OCI-LY7 (cell line): ENCODE measurements at regions not wholly inside any gene's neighbourhood (a gene's known extent, or its start where the extent isn't known, plus 50 kb on each side); places are given as distances from the start of the nearest gene placed in this dataset.

Source experiments
- BruUV-seq: library from RNA; stranded (reverse); fragments of 400-500 nt; replicated peaks from 2 replicates; lab custom pipeline; 2021; lab: Mats Ljungman, UMichigan
- CTCF ChIA-PET: fragments of 300-600 bp; sonication (Branson Sonifier 250); formaldehyde crosslinking; loops from one replicate; lab custom pipeline; 2022; ENCODE audit warnings: antibody characterized with exemption; ENCODE audit not compliant: unreplicated experiment; lab: Charles Lee
- POLR2A ChIA-PET: fragments of 300-600 bp; sonication (Branson Sonifier 250); formaldehyde crosslinking; loops from one replicate; lab custom pipeline; 2022; ENCODE audit warnings: antibody characterized with exemption; lab: Charles Lee
- DNase-seq: peaks from one replicate; pipeline ENCODE4 v3.0.0-alpha.2; 2015; ENCODE audit warnings: low spot score
- H2AFZ ChIP-seq: fragments of 200-600 bp; sonication (generic), shearing (Covaris generic); 2 replicates; pipeline ENCODE4 v1.6.1; 2014; ENCODE audit warnings: mild to moderate bottlenecking, antibody characterized with exemption, low read length, moderate library complexity
- H3K27ac ChIP-seq: fragments of 200-600 bp; sonication (generic); 2 replicates; pipeline ENCODE4 v1.5.1; 2014; ENCODE audit warnings: mixed run types, low read depth, mild to moderate bottlenecking, moderate library complexity, low read length, inconsistent platforms; ENCODE audit not compliant: poor library complexity, severe bottlenecking
- H3K36me3 ChIP-seq: fragments of 200-600 bp; sonication (generic); 2 replicates; pipeline ENCODE4 v1.6.1; 2014; ENCODE audit warnings: mild to moderate bottlenecking, antibody characterized with exemption, low read length, moderate library complexity, mixed read lengths; ENCODE audit not compliant: insufficient read depth
- H3K4me1 ChIP-seq: fragments of 200-600 bp; sonication (generic); 2 replicates; pipeline ENCODE4 v1.5.1; 2014; ENCODE audit warnings: mild to moderate bottlenecking, low read length; ENCODE audit not compliant: insufficient read depth, poor library complexity, severe bottlenecking
- H3K4me2 ChIP-seq: fragments of 200-600 bp; sonication (generic); 2 replicates; pipeline ENCODE4 v1.6.1; 2014; ENCODE audit warnings: mild to moderate bottlenecking, low read length
- H3K4me3 ChIP-seq: fragments of 200-600 bp; sonication (generic); 2 replicates; pipeline ENCODE4 v1.5.1; 2014; ENCODE audit warnings: mild to moderate bottlenecking, low read depth, low read length; ENCODE audit not compliant: poor library complexity, severe bottlenecking
- H3K79me2 ChIP-seq: fragments of 200-600 bp; sonication (generic); 2 replicates; pipeline ENCODE4 v1.6.1; 2016; ENCODE audit warnings: low read depth, mild to moderate bottlenecking, low read length, moderate library complexity, mixed read lengths; ENCODE audit not compliant: insufficient read depth
- H3K9me2 ChIP-seq: fragments of 200-600 bp; sonication (generic); 2 replicates; pipeline ENCODE4 v1.6.1; 2016; ENCODE audit warnings: mild to moderate bottlenecking, low read length, mixed read lengths; ENCODE audit not compliant: insufficient read depth
- H3K9me3 ChIP-seq: fragments of 200-600 bp; sonication (generic); 2 replicates; pipeline ENCODE4 v1.6.1; 2014; ENCODE audit warnings: mild to moderate bottlenecking, mixed run types, low read length, mixed read lengths
- H4K20me1 ChIP-seq: fragments of 200-600 bp; sonication (generic); 2 replicates; pipeline ENCODE4 v1.6.1; 2014; ENCODE audit warnings: mild to moderate bottlenecking, antibody characterized with exemption, low read length, moderate library complexity, mixed read lengths; ENCODE audit not compliant: insufficient read depth
- CTCF ChIP-seq: fragments of 200-600 bp; sonication (generic); conservative IDR thresholded peaks from 2 replicates; pipeline ENCODE4 v1.5.1; 2014; ENCODE audit warnings: mild to moderate bottlenecking, antibody characterized with exemption, low read length, moderate library complexity, mixed read lengths
- EZH2phosphoT487 ChIP-seq: fragments of 200-600 bp; sonication (generic); IDR thresholded peaks from 2 replicates; pipeline ENCODE4 v1.6.1; 2018; ENCODE audit warnings: low read depth, borderline replicate concordance, mild to moderate bottlenecking, mixed run types, antibody characterized with exemption, low read length, moderate library complexity, mixed read lengths
- intact Hi-C: fragments of 100-400 bp; cut with micrococcal nuclease; formaldehyde crosslinking; loops from one replicate; pipeline ENCODE4 v1.10.0; 2022; ENCODE audit not compliant: unreplicated experiment

GRCh38 chr3:71872256-71872655, 87.3 kb upstream of the PROK2 start:
- no peak for TF ChIP-seq CTCF
- TF ChIP-seq EZH2phosphoT487: no peak
- H3K79me2 ChIP-seq: no peaks in the 10 kb centered on the region
- DNase-seq: no peak
- H2AFZ ChIP-seq: no peak overlapping the region
- H3K9me2 ChIP-seq: no peaks in the 10 kb centered on the region
- H4K20me1 ChIP-seq: no peaks in the 10 kb centered on the region
- no peaks in the 10 kb centered on the region for H3K9me3 ChIP-seq
- ChIA-PET CTCF (no interaction called here), POLR2A (interaction anchor here (0.7 kb wide), 1 partner anchor 965 kb away, joined by 3 read pairs; no protein-coding TSS in a partner anchor)
- H3K4me1 ChIP-seq: peaks cover 4% of the 10 kb centered on the region
- H3K4me3 ChIP-seq: no peak overlapping the region
- intact Hi-C loops: no loop called here
- H3K36me3 ChIP-seq: no peaks in the 10 kb centered on the region
- BruUV-seq: no TSS peak
- no peak overlapping the region for H3K4me2 ChIP-seq
- H3K27ac ChIP-seq: no peak overlapping the region

- TF ChIP-seq EZH2phosphoT487 (no peak), CTCF (no peak)
- DNase-seq: no peak
- H3K4me3 ChIP-seq: no peak overlapping the region
- CTCF ChIA-PET: no interaction called here
- H2AFZ ChIP-seq: no peak overlapping the region
- intact Hi-C loops: no loop called here
- BruUV-seq: no TSS peak
- POLR2A ChIA-PET: no interaction called here
- H3K9me3 ChIP-seq: no peaks in the 10 kb centered on the region
- H3K27ac ChIP-seq: no peak overlapping the region
- H3K9me2 ChIP-seq: no peaks in the 10 kb centered on the region
- H3K79me2 ChIP-seq: no peaks in the 10 kb centered on the region
- H3K36me3 ChIP-seq: no peaks in the 10 kb centered on the region
- peaks cover 4% of the 10 kb centered on the region for H3K4me1 ChIP-seq
- H4K20me1 ChIP-seq: no peaks in the 10 kb centered on the region
- no peak overlapping the region for H3K4me2 ChIP-seq
Observed at GRCh38 chr3:71870966-71871512, 86.1 kb upstream of the PROK2 start.

- H3K79me2 ChIP-seq: no peaks in the 10 kb centered on the region
- CTCF ChIA-PET: no interaction called here
- no peak overlapping the region for H3K4me3 ChIP-seq
- POLR2A ChIA-PET: no interaction called here
- no peaks in the 10 kb centered on the region for H3K9me2 ChIP-seq
- H3K27ac ChIP-seq: no peak overlapping the region
- DNase-seq: no peak
- no peak overlapping the region for H3K4me2 ChIP-seq
- H3K4me1 ChIP-seq: no peaks in the 10 kb centered on the region
- no TSS peak for BruUV-seq
- intact Hi-C loops: no loop called here
- no peaks in the 10 kb centered on the region for H3K36me3 ChIP-seq
- H4K20me1 ChIP-seq: no peaks in the 10 kb centered on the region
- H3K9me3 ChIP-seq: no peaks in the 10 kb centered on the region
- no peak overlapping the region for H2AFZ ChIP-seq
- TF ChIP-seq EZH2phosphoT487: no peak
- TF ChIP-seq CTCF: no peak
Observed at GRCh38 chr3:71868876-71869275, 83.9 kb upstream of the PROK2 start.
